Coronary artery (tissue), 2 donors: ENCODE measurements at regions not wholly inside any gene's neighbourhood (a gene's known extent, or its start where the extent isn't known, plus 50 kb on each side); places are given as distances from the start of the nearest gene placed in this dataset.

ENCODE experiments used
- DNase-seq: peaks from one replicate; pipeline ENCODE4 v3.0.0-alpha.2; 2017; ENCODE audit warnings: low spot score
- H3K27ac ChIP-seq, 2 donors: fragments of 200-600 bp; sonication (generic); one replicate each; pipeline ENCODE4 v1.5.1; 2016 to 2019
- H3K4me3 ChIP-seq: fragments of 200-600 bp; sonication (generic); 2 replicates; pipeline ENCODE4 v1.5.1; 2016; ENCODE audit warnings: mild to moderate bottlenecking, moderate library complexity
- TF ChIP-seq, protein P1 (sequence below): fragments of 200-600 bp; sonication (generic); IDR thresholded peaks from one replicate; pipeline ENCODE4 v1.5.1; 2019; ENCODE audit warnings: antibody characterized with exemption

DNA sequence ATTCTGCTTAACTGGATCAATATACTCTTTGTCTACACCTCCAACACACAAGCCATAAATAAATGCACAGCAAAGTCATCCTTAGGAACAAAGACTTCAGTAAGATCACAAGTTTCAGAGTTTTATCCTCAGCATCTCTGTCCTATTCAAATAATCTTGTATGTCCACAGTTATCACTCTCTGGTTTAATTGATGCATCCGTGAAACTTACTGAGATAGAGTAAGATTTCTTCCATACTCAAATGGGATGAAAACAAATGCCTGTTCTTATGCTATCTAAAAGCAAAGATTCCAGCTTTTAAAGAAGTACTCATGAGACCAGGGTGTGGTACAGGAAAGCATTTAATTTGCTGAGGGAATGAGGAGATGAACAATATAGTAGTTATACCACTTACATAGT is 184.6 kb upstream of the SLC7A11 start:
- Histone ChIP-seq H3K27ac (no peak overlapping the region), H3K4me3 (no peak overlapping the region)
- no peak for DNase-seq
- TF ChIP-seq, protein P1, sequence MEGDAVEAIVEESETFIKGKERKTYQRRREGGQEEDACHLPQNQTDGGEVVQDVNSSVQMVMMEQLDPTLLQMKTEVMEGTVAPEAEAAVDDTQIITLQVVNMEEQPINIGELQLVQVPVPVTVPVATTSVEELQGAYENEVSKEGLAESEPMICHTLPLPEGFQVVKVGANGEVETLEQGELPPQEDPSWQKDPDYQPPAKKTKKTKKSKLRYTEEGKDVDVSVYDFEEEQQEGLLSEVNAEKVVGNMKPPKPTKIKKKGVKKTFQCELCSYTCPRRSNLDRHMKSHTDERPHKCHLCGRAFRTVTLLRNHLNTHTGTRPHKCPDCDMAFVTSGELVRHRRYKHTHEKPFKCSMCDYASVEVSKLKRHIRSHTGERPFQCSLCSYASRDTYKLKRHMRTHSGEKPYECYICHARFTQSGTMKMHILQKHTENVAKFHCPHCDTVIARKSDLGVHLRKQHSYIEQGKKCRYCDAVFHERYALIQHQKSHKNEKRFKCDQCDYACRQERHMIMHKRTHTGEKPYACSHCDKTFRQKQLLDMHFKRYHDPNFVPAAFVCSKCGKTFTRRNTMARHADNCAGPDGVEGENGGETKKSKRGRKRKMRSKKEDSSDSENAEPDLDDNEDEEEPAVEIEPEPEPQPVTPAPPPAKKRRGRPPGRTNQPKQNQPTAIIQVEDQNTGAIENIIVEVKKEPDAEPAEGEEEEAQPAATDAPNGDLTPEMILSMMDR, result no peak

DNA sequence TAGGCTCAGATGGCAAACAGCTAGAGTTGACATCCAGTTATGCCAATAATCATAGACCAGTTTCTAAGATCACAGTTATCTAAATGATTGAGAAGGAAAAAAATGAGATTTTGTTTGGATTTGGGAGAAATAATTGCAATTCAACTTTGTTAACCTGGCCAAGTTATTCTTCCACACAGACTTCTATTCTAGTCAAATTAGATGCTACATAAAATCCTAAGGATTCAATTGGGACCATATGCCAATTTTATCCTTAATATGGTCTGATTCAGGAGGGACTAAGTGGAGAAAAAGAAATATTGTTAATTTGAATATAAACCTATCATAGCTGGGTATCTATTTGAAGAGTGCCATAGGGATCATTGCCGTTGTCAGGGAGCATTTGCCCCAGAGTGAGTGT is 178.3 kb upstream of the SLC7A11 start:
- no peak for DNase-seq
- Histone ChIP-seq H3K4me3 (no peak overlapping the region), H3K27ac (no peak overlapping the region)
- TF ChIP-seq, protein P1, result no peak

DNA sequence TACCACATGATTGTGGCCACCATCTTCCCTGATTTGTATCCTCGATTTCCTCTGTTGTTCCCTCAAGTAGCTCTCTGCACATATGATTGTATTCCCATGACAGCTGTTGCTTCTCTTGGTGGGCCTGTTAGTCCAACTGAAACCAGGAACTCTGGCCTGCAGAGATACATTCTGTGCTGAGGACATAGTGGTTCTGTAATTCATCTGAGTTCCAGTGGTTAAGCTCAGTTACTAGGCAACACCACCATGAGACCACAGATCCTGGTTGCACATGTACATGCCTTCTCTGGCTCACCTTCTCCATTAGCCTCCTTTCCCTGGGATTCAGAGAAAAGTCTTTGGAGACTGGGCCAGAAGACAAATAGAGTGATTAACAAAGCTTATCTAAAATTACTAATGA is 172.1 kb upstream of the SLC7A11 start:
- H3K4me3 ChIP-seq, result no peak overlapping the region
- TF ChIP-seq, protein P1, result no peak
- DNase-seq, result no peak
- H3K27ac ChIP-seq, result no peak overlapping the region

DNA sequence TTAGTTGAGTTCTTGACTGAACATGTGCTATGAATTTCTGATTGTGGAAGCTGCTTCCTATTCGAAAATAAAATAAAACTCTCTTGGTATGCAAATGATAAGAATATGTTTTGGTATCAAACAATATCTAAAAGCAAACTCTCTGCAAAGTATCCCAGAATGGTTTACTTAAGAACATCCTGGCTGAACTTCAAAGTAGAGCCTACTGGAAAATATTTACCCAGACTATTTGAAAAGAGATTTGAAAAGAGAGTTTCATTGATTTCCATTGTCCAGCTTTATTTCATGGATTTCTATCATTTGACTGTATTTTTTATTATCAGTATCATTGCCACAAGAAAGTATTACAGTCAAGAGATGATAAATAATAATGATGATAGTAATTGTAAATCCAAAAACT is 171.1 kb upstream of the SLC7A11 start:
- TF ChIP-seq, protein P1, result no peak
- no peak overlapping the region for H3K27ac ChIP-seq
- no peak overlapping the region for H3K4me3 ChIP-seq
- DNase-seq, result no peak

DNA sequence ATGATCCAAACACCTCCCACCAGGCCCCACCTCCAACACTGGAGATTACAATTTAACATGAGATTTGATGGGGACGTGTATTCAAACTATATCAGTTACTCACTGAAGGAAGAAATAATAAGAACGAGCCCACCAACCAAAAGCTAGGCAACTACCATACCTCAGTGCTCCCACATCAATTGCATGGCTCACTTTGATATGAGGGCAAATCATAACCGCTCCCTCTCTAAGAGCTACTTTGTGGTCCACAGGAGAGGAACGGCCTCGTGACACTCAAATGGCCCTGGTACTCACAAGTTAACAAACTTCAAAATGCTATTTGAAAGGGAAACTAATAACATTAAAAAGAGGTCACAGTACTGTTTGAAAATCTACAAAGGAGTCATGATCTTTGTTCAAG is 170.7 kb upstream of the SLC7A11 start:
- Histone ChIP-seq H3K27ac (no peak overlapping the region), H3K4me3 (no peak overlapping the region)
- TF ChIP-seq, protein P1, result no peak
- no peak for DNase-seq

DNA sequence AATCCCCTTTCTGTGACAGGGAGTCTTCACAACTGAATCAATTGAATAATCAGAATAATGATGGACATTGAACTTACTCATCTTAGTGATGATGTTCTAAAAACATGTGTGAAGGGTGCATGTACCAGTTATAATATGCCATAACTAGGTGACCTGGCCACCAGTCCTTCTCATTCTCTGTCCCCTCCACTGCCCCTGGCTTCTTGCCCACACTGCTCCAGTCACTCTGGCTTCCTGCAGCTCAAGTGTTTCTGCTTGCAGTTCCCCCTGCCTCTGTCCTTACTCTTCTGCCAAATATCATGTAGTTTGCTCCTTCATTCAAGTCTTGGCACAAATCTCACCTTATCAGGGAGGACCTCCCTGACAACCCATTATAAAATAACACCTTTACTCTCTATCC is 168.1 kb upstream of the SLC7A11 start:
- DNase-seq, result no peak
- Histone ChIP-seq H3K4me3 (no peak overlapping the region), H3K27ac (no peak overlapping the region)
- TF ChIP-seq, protein P1, result no peak

DNA sequence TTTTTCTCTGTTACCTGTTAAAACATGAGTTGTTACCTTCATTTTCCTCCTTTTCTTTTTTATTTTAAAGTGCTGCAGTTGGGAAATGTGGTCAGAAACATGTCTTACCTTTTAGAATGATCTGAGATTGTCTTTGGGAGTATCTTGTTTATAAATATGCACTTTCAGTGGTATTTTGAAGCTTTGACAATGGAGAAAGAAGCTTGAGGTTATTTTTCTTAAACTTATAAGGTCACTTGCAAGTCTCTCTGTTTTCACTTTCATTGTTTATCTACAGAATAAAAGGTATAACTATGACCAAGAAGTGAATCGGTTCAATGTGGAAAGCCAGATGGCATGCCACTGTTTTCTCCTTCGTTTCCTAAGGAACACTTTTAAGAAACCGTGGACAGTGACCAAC is 167.5 kb upstream of the SLC7A11 start:
- TF ChIP-seq, protein P1, result no peak
- H3K4me3 ChIP-seq, result no peak overlapping the region
- H3K27ac ChIP-seq, result no peak overlapping the region
- no peak for DNase-seq
